ENCODE measurements at regions not wholly inside any gene's neighbourhood (a gene's known extent, or its start where the extent isn't known, plus 50 kb on each side); places are given as distances from the start of the nearest gene placed in this dataset.
A peak's percentile ranks its signal among the peaks of the same experiment; 100 is the strongest.

DNA sequence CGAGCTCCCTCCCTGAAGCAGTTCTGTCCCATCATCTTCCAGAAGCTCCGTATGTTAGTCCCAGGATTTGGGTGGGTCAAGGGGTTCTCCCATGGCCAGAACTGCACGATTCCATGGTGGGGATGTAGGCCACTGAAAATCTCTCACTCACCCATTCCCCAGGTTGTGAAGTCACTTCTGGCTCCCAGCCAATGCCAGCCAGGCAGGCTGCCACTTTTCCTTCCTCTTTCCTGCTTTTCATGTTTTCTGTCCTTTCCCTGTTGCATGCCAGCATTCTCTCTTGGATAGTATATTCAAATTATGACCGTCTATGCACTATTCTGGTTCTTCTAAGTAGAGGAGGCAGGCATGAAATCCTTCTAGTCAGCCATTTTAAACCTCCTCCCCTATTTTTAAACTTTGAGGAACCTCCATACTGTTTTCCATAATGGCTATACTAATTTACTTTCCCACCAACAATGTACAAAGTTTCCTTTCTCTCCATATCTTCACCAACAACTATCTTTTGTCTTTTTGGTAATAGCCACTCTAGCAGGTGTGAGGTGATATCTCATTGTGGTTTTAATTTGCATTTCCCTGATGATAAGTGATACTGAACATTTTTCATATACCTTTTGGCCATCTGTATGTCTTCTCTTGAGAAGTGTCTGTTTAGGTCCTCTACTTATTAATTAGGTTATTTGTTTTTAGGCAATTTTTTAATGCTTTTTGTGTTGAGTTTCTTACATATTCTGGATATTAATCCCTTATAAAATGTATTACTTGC, 182.1 kb upstream of the TET2 start:
- no peak for DNase-seq (ENCODE audit: low spot score)

- peak; percentile 62 for DNase-seq (ENCODE audit: low spot score)
Measured at GRCh38 chr4:104966349-104967033, 180.2 kb upstream of the TET2 start.

GRCh38 chr4:104967034-104967401, 179.7 kb upstream of the TET2 start:
- DNase-seq (ENCODE audit: low spot score): no peak

- DNase-seq (ENCODE audit: low spot score): no peak
Measured at GRCh38 chr4:104969394-104970082, 177.1 kb upstream of the TET2 start.

GRCh38 chr4:104971462-104971861, 175.2 kb upstream of the TET2 start:
- DNase-seq (ENCODE audit: low spot score): no peak

GRCh38 chr4:104973708-104974107, 173.0 kb upstream of the TET2 start:
- DNase-seq (ENCODE audit: low spot score): no peak

- DNase-seq (ENCODE audit: low spot score): no peak
Measured at GRCh38 chr4:104975617-104976016, 171.1 kb upstream of the TET2 start.

GRCh38 chr4:104976262-104976661, 170.4 kb upstream of the TET2 start:
- no peak for DNase-seq (ENCODE audit: low spot score)

DNA sequence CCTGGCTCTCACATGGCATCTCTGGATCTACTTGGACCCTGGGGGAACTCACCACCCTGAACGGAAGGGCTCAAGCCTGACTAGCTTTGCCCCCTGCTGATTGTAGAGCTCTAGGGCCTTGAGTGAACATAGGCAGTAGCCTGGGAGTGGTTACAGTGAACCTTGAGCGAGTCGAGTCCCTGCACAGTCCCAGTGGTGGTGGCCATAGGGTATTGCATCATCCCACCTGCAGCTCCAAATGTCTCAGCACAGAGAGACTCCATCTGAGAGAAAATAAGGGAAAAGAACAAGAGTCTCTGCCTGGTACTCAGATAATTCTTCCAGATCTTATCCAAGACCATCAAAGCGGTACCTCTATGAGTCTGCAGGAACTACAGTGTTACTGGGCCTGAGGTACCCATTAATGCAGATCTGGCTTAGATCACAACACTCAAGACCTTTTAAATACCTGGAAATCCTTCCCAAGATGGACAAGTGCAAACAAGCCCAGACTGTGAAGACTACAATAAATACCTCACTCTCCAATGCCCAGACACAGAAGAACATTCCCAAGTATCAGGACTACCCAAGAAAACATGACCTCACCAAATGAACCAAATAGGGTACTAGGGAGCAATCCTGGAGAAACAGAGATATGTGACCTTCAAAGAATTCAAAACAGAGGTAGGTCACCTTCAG, 167.5 kb upstream of the TET2 start:
- DNase-seq (ENCODE audit: low spot score): no peak

DNA sequence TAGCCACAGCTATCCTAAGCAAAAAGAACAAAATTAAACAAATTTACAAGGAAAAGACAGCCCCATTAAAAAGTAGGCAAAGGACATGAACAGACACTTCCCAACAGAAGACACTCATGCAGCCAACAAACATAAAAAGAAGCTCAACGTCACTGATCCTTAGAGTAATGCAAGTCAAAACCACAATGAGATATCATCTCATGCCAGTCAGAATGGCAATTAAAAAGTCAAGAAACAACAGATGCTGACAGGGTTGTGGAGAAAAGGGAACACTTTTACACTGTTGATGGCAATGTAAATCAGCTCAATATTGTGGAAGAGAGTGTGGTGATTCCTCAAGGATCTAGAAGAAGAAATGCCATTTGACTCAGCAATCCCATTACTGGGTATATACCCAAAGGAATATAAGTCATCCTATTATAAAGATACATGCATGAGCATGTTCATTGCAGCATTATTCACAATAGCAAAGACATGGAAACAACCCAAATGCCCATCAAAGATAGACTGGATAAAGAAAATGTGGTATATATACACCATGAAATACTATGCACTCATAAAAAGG, 163.0 kb upstream of the TET2 start:
- DNase-seq (ENCODE audit: low spot score): no peak

DNA sequence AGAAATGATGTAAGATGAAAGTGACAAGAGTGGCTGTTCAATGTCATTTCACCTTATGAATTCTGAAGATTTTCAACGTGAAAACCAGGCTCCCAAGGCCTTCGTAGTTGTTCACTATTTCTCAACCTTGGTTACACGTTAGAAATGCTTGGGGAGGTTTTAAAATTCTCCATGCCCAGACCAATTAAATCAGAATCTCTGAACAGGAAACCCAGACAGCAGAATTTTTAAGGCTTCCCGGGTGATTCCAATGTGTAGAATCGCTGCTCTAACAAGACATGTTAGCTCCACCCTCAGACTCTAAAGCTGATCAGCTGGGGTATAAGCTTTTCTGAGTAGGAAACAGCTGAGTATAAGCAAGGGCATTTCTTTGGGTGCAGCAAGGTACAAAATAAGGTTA, 160.4 kb upstream of the TET2 start:
- DNase-seq (ENCODE audit: low spot score): no peak

DNA sequence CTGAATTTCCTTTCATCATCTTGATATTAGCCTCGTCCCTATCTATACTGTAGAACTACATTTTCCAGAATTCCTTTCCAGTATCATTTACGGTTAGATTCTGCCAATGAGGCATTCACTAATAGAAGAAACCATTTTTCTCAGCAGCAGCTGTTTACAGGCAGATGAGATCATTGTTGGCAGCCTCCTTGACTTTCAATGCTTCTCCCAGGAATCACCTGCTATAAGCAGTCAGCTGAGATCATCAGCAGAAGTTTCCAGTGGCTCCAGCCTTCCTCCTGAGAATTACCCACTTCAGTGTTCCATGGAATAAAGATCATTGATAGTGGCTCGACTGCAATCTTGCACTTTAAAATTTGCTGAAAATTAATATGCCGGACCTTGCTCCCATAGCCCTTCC, 157.3 kb upstream of the TET2 start:
- no peak for DNase-seq (ENCODE audit: low spot score)

DNA sequence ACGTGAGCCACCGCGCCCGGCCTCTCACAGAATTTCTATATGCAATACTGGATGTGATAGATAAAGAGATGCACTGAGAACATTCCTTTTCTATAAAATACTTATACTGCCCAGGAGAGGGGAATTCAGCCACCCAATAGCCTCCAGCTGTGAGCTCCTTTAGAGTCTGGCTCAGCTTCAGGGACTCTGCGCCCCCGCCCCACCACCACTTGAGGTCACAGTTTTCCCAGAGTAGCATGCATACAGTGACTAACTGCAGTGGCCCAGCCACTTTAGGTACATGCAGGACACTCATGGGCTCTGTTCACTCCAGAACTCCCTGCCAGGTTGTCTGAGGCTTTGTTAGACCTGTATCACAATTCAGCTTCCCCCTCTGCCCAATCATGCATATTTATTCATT, 144.4 kb upstream of the TET2 start:
- no peak for DNase-seq (ENCODE audit: low spot score)

- DNase-seq (ENCODE audit: low spot score): no peak
Measured at GRCh38 chr4:105014234-105014633, 132.4 kb upstream of the TET2 start.

DNA sequence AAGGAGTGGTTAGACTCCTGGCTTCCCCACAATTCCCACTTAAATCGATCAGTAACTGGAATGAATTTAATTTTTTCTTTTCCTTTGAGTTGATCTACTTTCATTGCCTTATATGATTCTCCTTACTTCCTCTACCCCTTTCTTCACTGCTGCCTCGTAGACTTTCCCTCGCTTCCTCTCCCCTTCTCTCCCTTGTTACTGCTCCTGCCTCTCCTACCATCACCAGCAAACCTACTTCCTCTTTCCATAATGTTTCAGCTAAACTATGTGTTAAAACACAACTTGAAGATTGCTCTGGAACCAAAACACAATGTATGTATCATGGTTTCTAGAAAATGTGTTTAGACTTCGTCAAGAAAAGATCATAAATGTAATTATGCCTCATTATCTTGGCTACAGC, 132.0 kb upstream of the TET2 start:
- DNase-seq (ENCODE audit: low spot score): peak; percentile 43

DNA sequence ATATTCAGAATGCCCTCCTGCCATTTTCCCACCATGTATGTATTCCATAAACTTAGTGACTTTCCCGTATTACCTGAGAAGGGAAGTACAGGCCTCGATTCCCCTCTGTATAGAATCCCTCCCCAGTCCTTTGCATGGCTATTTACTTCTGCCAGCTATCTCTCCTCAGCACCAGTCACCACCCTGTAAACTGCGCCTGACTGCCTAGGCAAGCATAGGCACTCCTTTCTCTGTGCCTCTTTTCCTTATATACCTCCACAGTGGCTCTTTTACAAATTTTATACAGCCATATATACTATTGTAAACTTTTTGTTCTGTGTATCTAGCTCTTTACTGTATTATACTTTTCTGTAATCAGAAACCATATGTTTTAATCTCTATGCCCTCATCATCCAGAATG, 130.9 kb upstream of the TET2 start:
- no peak for DNase-seq (ENCODE audit: low spot score)

GRCh38 chr4:105022811-105023667, 123.6 kb upstream of the TET2 start:
- no peak for DNase-seq (ENCODE audit: low spot score)

- DNase-seq (ENCODE audit: low spot score): no peak
Measured at GRCh38 chr4:105023668-105024055, 123.0 kb upstream of the TET2 start.

GRCh38 chr4:105025263-105026017, 121.2 kb upstream of the TET2 start:
- DNase-seq (ENCODE audit: low spot score): no peak

- no peak for DNase-seq (ENCODE audit: low spot score)
Measured at GRCh38 chr4:105036991-105037390, 109.7 kb upstream of the TET2 start.

GRCh38 chr4:105042451-105042850, 104.2 kb upstream of the TET2 start:
- no peak for DNase-seq (ENCODE audit: low spot score)

All from Ammon's horn (tissue), 1 donor.